OCI-M2 (cell line): ENCODE measurements at regions not wholly inside any gene's neighbourhood (a gene's known extent, or its start where the extent isn't known, plus 50 kb on each side); places are given as distances from the start of the nearest gene placed in this dataset.
A peak's percentile ranks its signal among the peaks of the same experiment; 100 is the strongest.
"Not testable (repeated sequence)": the region's sequence is repeated elsewhere in the genome, so short reads cannot be mapped to it uniquely, and the experiment has no call there.

Experiments
- DNase-seq: peaks from one replicate; lab custom pipeline; 2025; ENCODE audit not compliant: unreplicated experiment; lab: John Stamatoyannopoulos, UW

DNA sequence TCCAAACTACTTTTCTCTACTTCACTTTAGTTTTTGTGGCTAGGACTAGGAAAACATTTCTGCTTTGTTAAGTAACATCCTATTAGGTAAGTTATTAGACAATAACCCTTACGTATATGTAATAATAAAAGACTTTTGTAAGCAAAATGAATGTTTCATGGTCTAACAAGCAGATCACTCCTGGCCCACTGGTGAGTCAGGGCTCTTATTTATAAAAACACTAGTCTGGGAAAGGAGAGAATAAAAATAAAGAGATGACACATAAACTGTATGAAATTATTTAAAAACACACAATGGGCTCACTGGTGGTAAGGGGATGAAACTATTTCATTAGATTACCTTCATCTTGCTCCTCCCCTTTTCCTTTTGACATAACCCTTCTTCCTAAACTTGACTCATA is 2212.2 kb upstream of the ACO1 start:
- no peak for DNase-seq

GRCh38 chr9:30178610-30179009 is 2205.8 kb upstream of the ACO1 start:
- DNase-seq: no peak

DNA sequence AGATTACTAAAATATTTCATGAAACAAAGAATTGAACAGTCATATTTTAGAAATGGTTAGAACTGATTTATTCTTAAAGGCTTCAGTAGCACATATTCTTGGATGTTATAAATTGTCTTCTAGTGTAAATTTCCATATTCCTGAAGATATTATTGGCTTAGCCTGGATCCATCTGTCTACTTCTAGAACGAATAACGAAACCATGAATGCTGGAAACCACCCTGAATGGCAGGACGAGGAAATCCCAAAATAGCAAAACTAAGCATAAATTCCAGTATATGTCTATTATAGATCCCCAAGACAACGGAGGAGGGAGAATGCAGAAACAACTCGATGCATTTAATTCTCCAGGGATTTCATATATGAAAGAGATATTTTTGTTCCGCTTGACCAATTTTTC is 2191.0 kb upstream of the ACO1 start:
- no peak for DNase-seq

GRCh38 chr9:30196941-30197340 is 2187.5 kb upstream of the ACO1 start:
- DNase-seq: no peak

DNA sequence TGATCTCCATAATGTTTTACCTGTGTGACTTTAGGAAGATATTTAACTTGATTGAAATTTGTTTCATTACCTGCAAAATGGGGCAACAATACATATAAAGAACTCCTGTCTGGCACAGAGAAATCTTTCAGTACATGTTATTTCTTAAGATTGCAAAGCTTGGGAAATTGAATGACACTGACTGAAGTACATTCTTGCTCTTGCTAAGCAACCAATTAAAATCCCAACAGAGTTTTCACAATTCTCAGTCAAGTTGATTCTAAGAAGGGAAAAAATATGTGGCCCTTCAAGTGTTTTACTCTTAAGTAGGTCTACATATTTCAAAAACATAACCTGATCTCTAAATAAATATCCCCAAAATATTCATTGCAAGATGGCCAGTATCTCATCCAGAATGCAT is 2187.0 kb upstream of the ACO1 start:
- no peak for DNase-seq

- DNase-seq: no peak
Observed at GRCh38 chr9:30197954-30198353, 2186.5 kb upstream of the ACO1 start.

- DNase-seq: no peak
Observed at GRCh38 chr9:30198463-30199309, 2185.8 kb upstream of the ACO1 start.

- no peak for DNase-seq
Observed at GRCh38 chr9:30201024-30201423, 2183.4 kb upstream of the ACO1 start.

DNA sequence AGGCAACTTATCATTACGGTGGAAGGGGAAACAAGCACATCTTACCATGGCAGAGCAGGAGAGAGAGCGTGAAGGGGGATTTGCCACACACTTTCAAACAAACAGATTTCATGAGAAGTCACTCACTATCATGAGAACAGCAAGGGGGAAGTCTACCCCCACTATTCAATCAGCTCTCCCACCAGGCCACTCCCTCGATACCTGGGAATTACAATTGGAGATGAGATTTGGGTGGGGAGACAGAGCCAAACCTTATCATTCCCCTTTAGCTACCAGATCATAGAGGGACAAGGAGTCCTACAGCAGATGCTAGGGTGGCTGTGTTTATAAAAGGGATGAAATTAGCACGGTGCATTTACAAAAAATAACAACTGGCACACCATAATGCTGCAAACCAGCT is 2149.4 kb upstream of the ACO1 start:
- no peak for DNase-seq

GRCh38 chr9:30235564-30235963 is 2148.9 kb upstream of the ACO1 start:
- DNase-seq: no peak

- no peak for DNase-seq
Observed at GRCh38 chr9:30239878-30240277, 2144.6 kb upstream of the ACO1 start.

DNA sequence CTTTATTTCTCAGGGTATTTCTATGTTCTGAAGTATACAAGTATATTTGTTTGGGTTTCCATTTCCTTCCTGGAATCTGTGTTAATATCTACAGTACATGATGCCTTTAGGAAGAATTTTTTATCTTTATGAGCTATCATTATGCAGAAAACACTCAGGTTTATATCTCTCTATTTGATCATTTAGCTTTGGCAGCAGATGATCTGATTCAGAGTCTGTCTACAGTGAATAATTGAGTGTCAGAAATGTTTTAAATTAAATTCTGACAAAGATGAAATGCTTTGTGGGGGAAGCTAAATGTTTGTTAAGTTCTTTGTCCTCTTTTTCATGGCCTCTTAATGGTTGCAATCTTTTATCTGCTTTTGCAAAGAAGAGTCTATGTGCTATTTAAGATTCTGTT is 2141.0 kb upstream of the ACO1 start:
- no peak for DNase-seq

DNA sequence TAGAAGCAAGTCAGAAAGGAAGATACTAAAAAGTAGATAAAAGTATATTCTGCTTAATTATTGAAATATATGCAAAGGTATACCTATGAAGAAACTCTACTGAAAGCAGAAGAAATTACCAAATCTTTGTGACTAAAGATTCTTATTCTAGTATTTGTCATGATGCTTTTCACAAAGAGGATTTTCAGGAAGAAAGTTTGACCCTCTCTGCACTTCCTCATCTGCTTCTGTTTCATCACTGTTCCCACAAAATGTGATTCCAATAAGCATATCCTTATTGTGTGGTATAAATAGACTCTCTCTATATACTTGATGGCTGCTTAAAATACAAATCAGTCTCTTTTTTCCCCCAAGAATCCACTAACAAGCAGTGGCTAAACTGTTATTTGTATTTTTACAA is 2139.6 kb upstream of the ACO1 start:
- DNase-seq: no peak

DNA sequence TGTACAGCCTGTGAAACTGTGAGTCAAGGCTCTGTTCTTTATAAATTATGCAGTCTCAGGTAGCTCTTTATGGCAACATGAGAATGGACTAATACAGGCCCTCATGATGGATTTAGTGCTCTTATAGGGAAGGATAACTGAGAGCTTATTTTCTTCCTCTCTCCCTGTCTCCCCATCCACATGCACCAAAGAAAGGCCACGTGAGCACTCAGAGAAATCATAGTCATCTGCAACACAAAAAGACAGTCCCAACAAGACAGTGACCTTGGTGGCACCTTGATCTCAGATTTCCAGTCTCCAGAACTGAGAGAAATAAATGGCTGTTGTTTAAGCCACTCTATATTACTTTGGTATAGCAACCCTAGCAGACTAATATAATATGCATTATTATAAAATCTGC is 2133.6 kb upstream of the ACO1 start:
- no peak for DNase-seq

- no peak for DNase-seq
Observed at GRCh38 chr9:30258094-30258493, 2126.3 kb upstream of the ACO1 start.

DNA sequence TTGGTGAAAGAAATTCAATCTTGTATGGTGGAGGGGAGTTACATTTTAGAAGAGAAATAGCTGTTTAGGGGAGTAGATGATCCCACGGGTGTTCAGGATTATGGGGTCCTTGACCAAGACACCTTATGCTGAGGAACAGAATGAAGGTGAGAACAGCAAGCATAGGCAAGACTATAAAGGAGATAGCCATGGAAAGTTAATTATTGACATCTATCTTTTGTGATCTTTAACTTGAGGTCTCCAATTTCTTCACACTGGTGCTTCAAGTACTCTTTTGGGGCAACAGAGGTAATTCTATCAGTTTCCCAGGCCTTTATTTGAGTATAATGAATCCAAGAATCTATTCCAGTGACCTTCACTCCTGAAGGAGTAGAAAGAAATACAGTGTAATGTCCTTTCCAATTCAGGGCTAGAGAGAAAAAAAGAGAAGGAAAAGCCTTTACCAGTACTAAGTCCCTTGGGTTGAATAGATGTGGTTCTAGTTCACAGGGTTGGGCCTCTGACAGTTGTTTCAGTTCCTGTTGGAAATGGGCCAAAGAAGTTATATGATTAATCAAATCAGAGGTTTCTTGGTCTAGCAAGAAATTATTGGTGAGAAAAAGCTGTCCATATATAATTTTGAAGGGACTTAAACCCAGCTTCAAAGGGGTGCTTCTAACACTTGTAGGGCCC is 2104.1 kb upstream of the ACO1 start:
- DNase-seq: no peak

DNA sequence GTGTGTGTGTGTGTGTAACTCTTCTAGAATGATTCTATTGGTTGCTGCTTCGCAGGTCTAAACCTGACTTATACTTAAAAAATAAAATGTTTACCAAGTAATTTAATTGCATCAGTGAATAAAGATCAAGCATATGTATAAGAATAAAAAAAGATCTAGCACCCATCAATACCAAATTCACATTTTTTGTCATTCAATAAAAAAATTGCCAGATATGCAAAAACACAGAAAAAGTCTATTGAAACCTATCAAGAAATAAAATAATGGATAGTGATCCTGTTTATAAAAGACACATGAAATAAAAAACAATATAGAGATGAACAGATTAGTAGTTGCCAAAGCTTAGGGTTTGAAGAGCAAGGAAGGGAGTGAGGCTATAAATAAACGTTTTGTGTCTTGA is 2095.0 kb upstream of the ACO1 start:
- DNase-seq: no peak

DNA sequence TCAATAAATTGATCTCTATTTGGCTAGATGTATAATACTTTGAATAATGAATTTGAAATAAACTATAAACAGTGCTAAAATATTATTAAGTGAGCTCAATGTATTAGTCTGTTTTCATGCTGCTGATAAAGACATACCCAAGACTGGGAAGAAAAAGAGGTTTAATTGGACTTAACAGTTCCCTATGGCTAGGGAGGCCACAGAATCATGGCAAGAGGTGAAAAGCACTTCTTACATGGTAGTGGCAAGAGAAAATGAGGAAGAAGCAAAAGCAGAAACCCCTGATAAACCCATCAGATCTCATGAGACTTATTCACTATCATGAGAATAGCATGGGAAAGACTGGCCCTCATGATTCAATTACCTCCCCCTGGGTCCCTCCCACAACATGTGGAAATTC is 2092.4 kb upstream of the ACO1 start:
- DNase-seq: not testable (repeated sequence)

DNA sequence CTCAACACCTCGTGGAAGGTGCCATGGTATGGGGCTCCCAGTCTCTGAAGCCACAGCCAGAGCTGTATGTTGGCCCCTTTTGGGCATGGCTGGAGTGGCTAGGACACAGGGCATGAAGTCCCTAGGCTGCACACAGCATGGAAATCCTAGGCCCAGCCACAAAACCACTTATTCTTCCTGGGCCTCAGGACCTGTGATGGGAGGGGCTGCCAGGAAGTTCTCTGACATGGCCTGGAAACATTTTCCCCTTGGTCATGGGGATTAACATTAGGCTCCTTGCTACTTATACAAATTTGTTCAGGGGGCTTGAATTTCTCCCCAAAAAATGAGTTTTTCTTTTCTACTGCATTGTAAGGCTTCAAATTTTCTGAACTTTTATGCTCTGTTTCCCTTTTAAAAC is 2091.2 kb upstream of the ACO1 start:
- DNase-seq: no peak

GRCh38 chr9:30299126-30299780 is 2085.2 kb upstream of the ACO1 start:
- DNase-seq: no peak

GRCh38 chr9:30301271-30301963 is 2083.0 kb upstream of the ACO1 start:
- DNase-seq: peak; percentile 41

DNA sequence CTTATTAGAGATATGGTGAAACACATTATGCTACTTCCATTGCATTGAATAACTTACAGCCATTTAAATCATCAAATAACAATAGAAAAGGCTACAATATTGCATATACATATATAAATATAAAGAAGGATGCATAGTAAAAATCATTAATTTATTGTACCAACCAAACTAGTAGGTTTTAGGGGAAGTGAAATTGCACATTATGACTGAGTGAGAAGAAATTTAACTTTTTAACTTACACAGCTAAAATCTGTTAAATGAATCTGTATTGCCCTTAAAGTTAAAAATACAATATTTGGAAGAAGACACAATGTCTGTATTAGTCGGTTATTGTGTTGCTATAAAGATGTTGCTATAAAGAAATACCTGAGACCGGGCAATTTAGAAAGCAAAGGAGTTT is 2073.7 kb upstream of the ACO1 start:
- DNase-seq: no peak
